Natural killer cell treated with Interleukin-12 subunit alpha and Interleukin-12 subunit beta and Interleukin-15 and Interleukin-18, amount 100 ng/mL, for 72 hours (primary cell): ENCODE measurements at regions not wholly inside any gene's neighbourhood (a gene's known extent, or its start where the extent isn't known, plus 50 kb on each side); places are given as distances from the start of the nearest gene placed in this dataset.
A peak's percentile ranks its signal among the peaks of the same experiment; 100 is the strongest.
"Not testable (repeated sequence)": the region's sequence is repeated elsewhere in the genome, so short reads cannot be mapped to it uniquely, and the experiment has no call there.

Experiments
- ATAC-seq, 2 donors: fragments of 150-1000 bp; cut with Tn5 transposase in 1 of 2; sonication (Bioruptor Pico), chemical (Tn5 transposase) in 1 of 2; 2 replicates each; pipeline ENCODE4 v1.10.0; 2021
- DNase-seq: peaks from one replicate; pipeline ENCODE4 v3.0.0; 2022; ENCODE audit warnings: low spot score
- H3K27ac Mint-ChIP-seq, 2 donors: 1 replicate in 1 of 2; 2 replicates in 1 of 2; pipeline ENCODE4 v1.8.0; 2022; ENCODE audit warnings: mixed read lengths in 2 of 2, mild to moderate bottlenecking in 1 of 2, moderate library complexity in 1 of 2
- H3K27me3 Mint-ChIP-seq, 2 donors: 1 replicate in 1 of 2; 2 replicates in 1 of 2; pipeline ENCODE4 v1.8.0; 2022; ENCODE audit warnings: mixed read lengths in 2 of 2
- H3K36me3 Mint-ChIP-seq: one replicate; pipeline ENCODE4 v1.8.0; 2022; ENCODE audit warnings: mixed read lengths
- H3K4me1 Mint-ChIP-seq, 2 donors: 1 replicate in 1 of 2; 2 replicates in 1 of 2; pipeline ENCODE4 v1.8.0; 2022; ENCODE audit warnings: low read depth in 2 of 2, mixed read lengths in 2 of 2, mild to moderate bottlenecking in 1 of 2
- H3K4me3 Mint-ChIP-seq: one replicate; pipeline ENCODE4 v1.8.0; 2022; ENCODE audit warnings: mixed read lengths
- H3K9me3 Mint-ChIP-seq: 2 replicates; pipeline ENCODE4 v1.8.0; 2022; ENCODE audit warnings: mixed read lengths

GRCh38 chr7:131646203-131646602 is 89.8 kb upstream of the PODXL start:
- DNase-seq (no peak), ATAC-seq (no peak)
- Mint-ChIP-seq H3K27me3 (peaks cover 10 to 28% of the 10 kb centered on the region in 2 donors), H3K4me1 (no peaks in the 10 kb centered on the region), H3K36me3 (no peaks in the 10 kb centered on the region), H3K4me3 (no peak overlapping the region), H3K27ac (no peak overlapping the region), H3K9me3 (no peaks in the 10 kb centered on the region)

GRCh38 chr7:131642429-131642828 is 86.0 kb upstream of the PODXL start:
- Mint-ChIP-seq H3K27me3 (peaks cover 11 to 20% of the 10 kb centered on the region in 2 donors), H3K27ac (no peak overlapping the region)

DNA sequence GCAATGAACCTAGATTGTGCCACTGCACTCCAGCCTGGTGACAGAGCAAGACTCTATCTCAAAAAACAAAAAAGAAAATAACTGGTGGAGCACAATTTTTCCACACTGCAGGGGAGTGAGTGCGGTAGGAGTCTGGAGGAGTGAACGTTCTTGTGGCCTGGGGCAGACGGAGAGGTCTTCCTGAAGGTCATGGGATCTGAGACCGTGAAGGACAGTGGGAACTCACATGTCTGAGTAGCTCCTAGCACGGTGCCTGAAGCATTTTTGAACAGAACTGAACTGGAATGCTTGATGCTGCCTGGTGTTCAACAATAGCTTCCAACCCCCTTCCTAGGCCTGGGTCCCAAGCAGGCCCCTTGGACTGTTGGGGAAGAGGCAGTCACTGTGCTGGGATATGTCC is 84.3 kb upstream of the PODXL start:
- DNase-seq (no peak), ATAC-seq (peak in 1 of 2 donors; percentile 4)
- Mint-ChIP-seq H3K4me1 (no peaks in the 10 kb centered on the region), H3K27ac (no peak overlapping the region), H3K4me3 (no peak overlapping the region), H3K27me3 (peaks cover 11 to 20% of the 10 kb centered on the region in 2 donors), H3K9me3 (no peaks in the 10 kb centered on the region), H3K36me3 (no peaks in the 10 kb centered on the region)

More at GRCh38 chr7:131642429-131642828, 86.0 kb upstream of the PODXL start:
- no peaks in the 10 kb centered on the region for H3K9me3 Mint-ChIP-seq
- DNase-seq (no peak), ATAC-seq (no peak)
- H3K36me3 Mint-ChIP-seq = no peaks in the 10 kb centered on the region
- H3K4me1 Mint-ChIP-seq = no peaks in the 10 kb centered on the region
- no peak overlapping the region for H3K4me3 Mint-ChIP-seq

GRCh38 chr7:131638641-131639430 is 82.4 kb upstream of the PODXL start:
- Mint-ChIP-seq H3K9me3 (no peaks in the 10 kb centered on the region), H3K4me1 (no peaks in the 10 kb centered on the region), H3K4me3 (no peak overlapping the region), H3K36me3 (no peaks in the 10 kb centered on the region), H3K27ac (no peak overlapping the region), H3K27me3 (peaks cover 8 to 12% of the 10 kb centered on the region in 2 donors)
- no peak for ATAC-seq
- no peak for DNase-seq

DNA sequence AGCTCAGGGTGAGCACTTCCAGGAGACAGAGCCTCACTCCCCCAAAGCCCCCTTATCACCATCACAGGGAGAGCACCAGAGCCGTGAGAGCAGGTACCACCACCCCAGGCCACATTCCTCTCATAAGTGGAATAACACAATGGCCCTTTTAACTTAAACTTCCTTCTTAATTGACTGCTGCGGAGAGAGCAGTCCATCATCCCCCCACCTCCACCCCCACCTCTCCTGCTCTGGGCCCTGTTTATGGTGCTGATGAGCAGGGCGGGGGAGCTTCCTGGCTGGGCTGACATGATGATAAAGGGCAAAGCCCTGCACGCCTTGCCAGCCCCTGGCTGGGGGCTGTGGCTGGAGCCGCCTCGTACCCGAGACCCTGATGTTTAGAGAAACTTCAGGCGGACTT is 81.4 kb upstream of the PODXL start:
- no peaks in the 10 kb centered on the region for H3K36me3 Mint-ChIP-seq
- no peak overlapping the region for H3K4me3 Mint-ChIP-seq
- DNase-seq (no peak), ATAC-seq (no peak)
- peaks cover 8 to 12% of the 10 kb centered on the region in 2 donors for H3K27me3 Mint-ChIP-seq
- H3K9me3 Mint-ChIP-seq = no peaks in the 10 kb centered on the region
- H3K4me1 Mint-ChIP-seq = no peaks in the 10 kb centered on the region
- no peak overlapping the region for H3K27ac Mint-ChIP-seq

DNA sequence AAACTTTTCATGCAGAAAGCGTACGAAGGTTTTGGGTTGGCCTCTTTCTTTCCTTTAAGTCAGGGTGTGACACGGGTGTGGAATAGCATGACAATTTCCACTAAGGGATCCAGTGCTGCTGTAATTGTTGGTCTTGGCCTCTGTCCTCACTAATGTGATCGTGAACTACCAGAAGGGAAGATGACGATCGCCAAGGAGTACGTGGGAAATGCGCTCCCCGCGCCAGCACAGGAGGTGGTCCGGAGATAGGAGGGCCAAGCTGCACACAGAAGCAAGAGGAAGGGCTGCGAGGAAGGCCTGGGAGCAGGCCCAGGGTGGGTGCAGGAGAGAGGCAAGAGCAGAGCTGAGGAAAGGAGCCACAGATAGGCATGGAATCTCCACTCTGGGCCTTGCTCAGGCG is 79.7 kb upstream of the PODXL start:
- H3K9me3 Mint-ChIP-seq = no peaks in the 10 kb centered on the region
- no peaks in the 10 kb centered on the region for H3K36me3 Mint-ChIP-seq
- no peak overlapping the region for H3K27ac Mint-ChIP-seq
- DNase-seq (no peak), ATAC-seq (no peak)
- no peak overlapping the region for H3K4me3 Mint-ChIP-seq
- H3K27me3 Mint-ChIP-seq = peaks cover 4 to 5% of the 10 kb centered on the region in 2 donors
- H3K4me1 Mint-ChIP-seq = no peaks in the 10 kb centered on the region

- not testable (repeated sequence) for H3K9me3 Mint-ChIP-seq, ATAC-seq, H3K4me1 Mint-ChIP-seq, H3K36me3 Mint-ChIP-seq, H3K27ac Mint-ChIP-seq, DNase-seq, H3K4me3 Mint-ChIP-seq
- H3K27me3 Mint-ChIP-seq = peaks cover 16 to 18% of the 10 kb centered on the region in 2 donors
Measured at GRCh38 chr7:131634197-131634596, 77.8 kb upstream of the PODXL start.

DNA sequence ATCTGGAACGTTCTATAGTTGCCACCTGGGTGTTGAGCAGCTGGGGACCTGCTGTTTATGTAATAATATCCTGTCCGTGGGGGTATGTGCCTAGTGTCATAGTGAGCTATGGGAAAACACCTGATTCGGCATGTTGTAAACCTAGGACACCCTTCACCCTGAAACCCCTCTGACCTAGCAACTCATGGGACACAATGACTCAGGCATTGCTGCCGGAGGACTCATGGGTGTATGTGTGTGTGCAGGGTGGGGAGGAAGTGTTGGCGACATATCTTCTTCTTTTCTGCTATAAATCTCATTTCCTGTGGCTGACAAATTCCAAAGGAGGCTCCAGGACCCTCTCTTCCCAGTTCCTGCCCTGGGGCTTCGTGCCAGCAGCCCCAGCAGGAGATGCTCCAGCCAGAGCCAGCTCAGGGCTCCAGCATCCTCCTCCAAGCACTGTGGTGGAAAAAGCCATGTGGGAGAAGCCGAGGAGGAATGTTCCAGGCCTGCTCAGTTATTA is 77.0 kb upstream of the PODXL start:
- ATAC-seq (no peak), DNase-seq (no peak)
- Mint-ChIP-seq H3K4me3 (no peak overlapping the region), H3K27me3 (peaks cover 17 to 18% of the 10 kb centered on the region in 2 donors), H3K27ac (no peak overlapping the region), H3K9me3 (no peaks in the 10 kb centered on the region), H3K36me3 (no peaks in the 10 kb centered on the region), H3K4me1 (no peaks in the 10 kb centered on the region)

DNA sequence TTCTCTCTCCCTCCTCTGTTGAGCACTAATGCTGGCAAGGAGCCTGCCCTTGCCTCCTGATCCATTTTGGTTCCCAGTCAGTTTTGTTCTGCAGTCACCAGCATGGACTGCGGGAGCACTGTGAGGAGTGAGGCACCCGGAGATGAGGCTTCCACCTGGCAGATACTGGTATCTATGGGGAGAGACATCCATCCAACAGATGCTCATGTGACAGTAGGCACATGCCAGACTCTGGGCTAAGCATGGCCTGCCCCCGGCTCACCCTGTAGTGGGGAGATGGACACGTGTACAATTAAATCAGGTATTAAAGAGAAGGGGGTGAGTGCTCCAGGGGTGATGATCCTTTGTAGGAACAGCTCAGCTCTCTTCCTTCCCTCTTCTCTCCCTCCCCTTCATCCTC is 74.0 kb upstream of the PODXL start:
- Mint-ChIP-seq H3K36me3 (no peaks in the 10 kb centered on the region), H3K4me1 (no peaks in the 10 kb centered on the region), H3K9me3 (no peaks in the 10 kb centered on the region), H3K27me3 (peaks cover 20 to 26% of the 10 kb centered on the region in 2 donors), H3K4me3 (no peak overlapping the region), H3K27ac (no peak overlapping the region)
- DNase-seq (no peak), ATAC-seq (no peak)

DNA sequence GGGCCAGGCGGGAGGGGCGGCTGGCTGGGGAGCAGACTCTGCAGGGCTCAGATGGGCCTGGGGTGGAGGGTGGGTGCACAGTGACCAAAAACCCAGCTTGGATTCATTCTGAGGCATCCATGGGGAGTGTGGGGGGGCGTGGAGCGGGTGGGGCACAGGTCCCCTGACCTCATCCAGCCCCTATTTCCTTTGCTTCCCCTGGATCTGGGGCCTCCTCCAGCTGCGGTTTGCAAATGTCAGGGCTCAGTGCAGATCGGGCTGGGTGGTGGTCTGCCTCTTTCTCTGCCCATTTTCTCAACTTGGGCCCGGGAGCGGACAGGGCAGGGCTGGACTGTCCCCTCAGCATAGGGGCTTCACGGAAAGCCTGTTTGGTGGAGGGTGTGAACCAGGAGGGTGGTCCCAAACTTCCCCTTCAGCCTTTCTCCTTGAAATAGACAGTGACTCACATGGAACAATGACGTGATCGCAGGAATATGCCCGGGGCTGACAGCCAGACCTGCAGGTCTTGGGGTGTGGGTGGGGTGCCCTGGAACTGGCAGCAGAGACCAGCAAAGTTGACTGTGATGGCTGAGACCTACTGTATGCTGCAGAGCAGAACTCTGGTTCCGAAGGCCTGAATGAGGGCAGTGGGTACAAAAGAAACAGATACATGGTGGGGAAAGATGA is 72.9 kb upstream of the PODXL start:
- no peak for ATAC-seq
- Mint-ChIP-seq H3K4me3 (no peak overlapping the region), H3K9me3 (no peaks in the 10 kb centered on the region), H3K36me3 (no peaks in the 10 kb centered on the region), H3K27ac (no peak overlapping the region), H3K27me3 (peaks cover 20 to 26% of the 10 kb centered on the region in 2 donors), H3K4me1 (no peaks in the 10 kb centered on the region)
- DNase-seq = no peak

GRCh38 chr7:131628634-131629033 is 72.2 kb upstream of the PODXL start:
- H3K9me3 Mint-ChIP-seq = no peaks in the 10 kb centered on the region
- ATAC-seq (no peak), DNase-seq (no peak)
- no peaks in the 10 kb centered on the region for H3K36me3 Mint-ChIP-seq
- H3K27me3 Mint-ChIP-seq = peaks cover 22 to 26% of the 10 kb centered on the region in 2 donors
- H3K4me3 Mint-ChIP-seq = no peak overlapping the region
- no peaks in the 10 kb centered on the region for H3K4me1 Mint-ChIP-seq
- no peak overlapping the region for H3K27ac Mint-ChIP-seq

DNA sequence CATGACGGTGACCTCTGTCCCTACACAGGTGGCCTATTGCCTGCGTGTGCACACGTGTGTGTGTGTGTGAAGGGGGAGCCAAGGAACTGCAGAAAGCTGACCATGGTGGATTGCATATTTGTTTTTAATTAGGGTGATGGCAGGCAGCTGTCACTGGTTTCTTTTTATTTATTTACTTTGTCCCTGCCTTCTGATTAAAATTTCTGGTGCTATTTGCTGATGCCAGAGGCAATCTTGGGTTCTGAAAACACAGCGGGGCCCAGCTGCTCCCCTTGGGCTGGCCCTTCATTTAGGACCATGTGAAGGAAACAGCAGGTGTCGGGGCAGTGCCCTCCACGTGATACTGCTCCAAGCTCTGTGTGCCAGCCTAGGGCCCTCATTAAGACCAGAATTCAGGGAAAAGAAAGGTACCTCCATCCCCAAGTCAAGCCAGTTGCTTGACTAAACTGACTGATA is 71.3 kb upstream of the PODXL start:
- no peak overlapping the region for H3K4me3 Mint-ChIP-seq
- ATAC-seq = no peak
- peaks cover 25 to 26% of the 10 kb centered on the region in 2 donors for H3K27me3 Mint-ChIP-seq
- no peaks in the 10 kb centered on the region for H3K4me1 Mint-ChIP-seq
- H3K27ac Mint-ChIP-seq = no peak overlapping the region
- no peak for DNase-seq
- no peaks in the 10 kb centered on the region for H3K9me3 Mint-ChIP-seq
- no peaks in the 10 kb centered on the region for H3K36me3 Mint-ChIP-seq

DNA sequence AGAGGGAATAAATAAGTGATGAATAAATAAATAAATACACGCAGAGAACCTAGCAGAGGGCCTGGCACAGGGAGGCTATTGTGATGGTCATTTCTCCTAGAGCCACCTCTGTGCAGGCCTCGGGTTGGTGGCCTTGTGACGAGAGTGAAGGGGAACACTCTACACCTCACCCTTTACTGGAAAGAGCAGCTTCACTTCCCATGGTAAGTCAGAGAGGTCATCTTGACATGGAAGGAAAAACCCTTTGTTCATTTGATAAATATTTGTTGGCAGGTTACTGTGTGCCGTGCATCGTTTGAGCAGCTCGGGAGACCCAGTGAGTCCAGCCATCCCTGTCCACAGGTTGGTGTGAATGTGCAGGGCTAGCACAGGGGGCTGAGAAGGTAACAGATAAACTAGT is 70.2 kb upstream of the PODXL start:
- no peak overlapping the region for H3K4me3 Mint-ChIP-seq
- no peaks in the 10 kb centered on the region for H3K9me3 Mint-ChIP-seq
- H3K27me3 Mint-ChIP-seq = peaks cover 26 to 28% of the 10 kb centered on the region in 2 donors
- H3K27ac Mint-ChIP-seq = no peak overlapping the region
- no peaks in the 10 kb centered on the region for H3K4me1 Mint-ChIP-seq
- no peak for ATAC-seq
- H3K36me3 Mint-ChIP-seq = no peaks in the 10 kb centered on the region
- DNase-seq = no peak

DNA sequence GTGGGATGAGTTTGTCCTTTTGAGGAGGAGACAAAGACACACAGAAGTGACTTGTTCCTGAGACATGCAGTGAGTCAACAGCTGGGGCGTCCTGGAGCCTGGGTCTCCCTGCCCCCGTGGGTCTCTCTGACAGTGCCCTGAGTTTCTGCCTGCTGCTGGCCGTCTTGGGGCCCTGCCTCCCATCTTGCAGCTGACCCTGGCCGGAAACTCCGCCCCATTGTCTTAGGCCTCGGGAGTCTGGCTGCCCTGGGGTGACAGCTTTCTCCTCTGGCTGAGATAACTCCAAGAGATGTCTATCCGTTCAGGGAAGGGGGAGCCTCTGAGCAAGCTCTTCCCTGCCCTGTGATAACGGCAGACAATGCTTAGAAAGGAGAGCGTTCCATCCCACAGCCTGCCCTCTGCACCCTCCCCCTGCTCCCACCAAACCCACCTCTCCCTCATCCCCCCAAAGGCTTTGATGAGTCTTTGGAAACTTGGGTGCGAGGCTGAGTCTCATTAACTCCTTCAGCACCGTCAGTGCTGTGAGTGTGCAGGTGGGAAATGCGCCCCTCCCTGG is 69.5 kb upstream of the PODXL start:
- DNase-seq (no peak), ATAC-seq (no peak)
- H3K9me3 Mint-ChIP-seq = no peaks in the 10 kb centered on the region
- peaks cover 21 to 28% of the 10 kb centered on the region in 2 donors for H3K27me3 Mint-ChIP-seq
- no peaks in the 10 kb centered on the region for H3K36me3 Mint-ChIP-seq
- H3K4me3 Mint-ChIP-seq = no peak overlapping the region
- no peak overlapping the region for H3K27ac Mint-ChIP-seq
- H3K4me1 Mint-ChIP-seq = no peaks in the 10 kb centered on the region
